ENCODE measurements at regions not wholly inside any gene's neighbourhood (a gene's known extent, or its start where the extent isn't known, plus 50 kb on each side); places are given as distances from the start of the nearest gene placed in this dataset.

DNA sequence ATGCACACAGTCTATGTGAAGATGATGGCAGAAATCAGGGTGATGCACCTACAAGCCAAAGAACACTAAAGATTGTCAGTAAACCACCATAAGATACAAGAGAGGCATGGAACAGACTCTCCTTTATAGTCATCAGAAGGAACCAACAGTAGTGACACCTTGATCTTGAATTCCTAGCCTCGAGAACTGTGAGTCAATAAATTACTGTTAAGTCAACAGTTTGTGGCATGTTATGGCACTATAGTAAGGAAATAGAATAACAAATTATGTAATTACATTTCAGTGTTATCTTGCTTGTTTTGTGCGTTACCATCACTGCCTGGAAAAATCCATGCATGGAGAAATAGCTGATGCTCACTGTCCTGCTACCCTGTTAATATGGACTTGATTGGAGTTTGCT, 110.2 kb upstream of the LRP1B start:
- Mint-ChIP-seq H3K36me3 (ENCODE audit: insufficient read depth, unreplicated experiment) (no peaks in the 10 kb centered on the region), H3K4me3 (ENCODE audit: unreplicated experiment) (no peak overlapping the region), H3K27ac (ENCODE audit: unreplicated experiment) (no peak overlapping the region), H3K27me3 (ENCODE audit: insufficient read depth, unreplicated experiment) (no peaks in the 10 kb centered on the region), H3K9me3 (ENCODE audit: unreplicated experiment) (no peaks in the 10 kb centered on the region), H3K4me1 (ENCODE audit: low read depth, unreplicated experiment) (no peaks in the 10 kb centered on the region)
- BruUV-seq (replicated peaks), result no TSS peak
- H3K36me3 ChIP-seq (ENCODE audit: control insufficient read depth, insufficient read depth, low read length), result no peaks in the 10 kb centered on the region
- H3K4me1 ChIP-seq, result no peaks in the 10 kb centered on the region
- intact Hi-C loops (cut with micrococcal nuclease; ENCODE audit: unreplicated experiment), result no loop called here
- POLR2A ChIA-PET, result no interaction called here
- H3K4me3 ChIP-seq (ENCODE audit: low read depth, low read length), result no peak overlapping the region
- TF ChIP-seq, protein P1, sequence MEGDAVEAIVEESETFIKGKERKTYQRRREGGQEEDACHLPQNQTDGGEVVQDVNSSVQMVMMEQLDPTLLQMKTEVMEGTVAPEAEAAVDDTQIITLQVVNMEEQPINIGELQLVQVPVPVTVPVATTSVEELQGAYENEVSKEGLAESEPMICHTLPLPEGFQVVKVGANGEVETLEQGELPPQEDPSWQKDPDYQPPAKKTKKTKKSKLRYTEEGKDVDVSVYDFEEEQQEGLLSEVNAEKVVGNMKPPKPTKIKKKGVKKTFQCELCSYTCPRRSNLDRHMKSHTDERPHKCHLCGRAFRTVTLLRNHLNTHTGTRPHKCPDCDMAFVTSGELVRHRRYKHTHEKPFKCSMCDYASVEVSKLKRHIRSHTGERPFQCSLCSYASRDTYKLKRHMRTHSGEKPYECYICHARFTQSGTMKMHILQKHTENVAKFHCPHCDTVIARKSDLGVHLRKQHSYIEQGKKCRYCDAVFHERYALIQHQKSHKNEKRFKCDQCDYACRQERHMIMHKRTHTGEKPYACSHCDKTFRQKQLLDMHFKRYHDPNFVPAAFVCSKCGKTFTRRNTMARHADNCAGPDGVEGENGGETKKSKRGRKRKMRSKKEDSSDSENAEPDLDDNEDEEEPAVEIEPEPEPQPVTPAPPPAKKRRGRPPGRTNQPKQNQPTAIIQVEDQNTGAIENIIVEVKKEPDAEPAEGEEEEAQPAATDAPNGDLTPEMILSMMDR (IDR thresholded peaks at IDR 0.05; ENCODE audit: insufficient read depth in 1 of 2, low read depth in 1 of 2, low read length in 1 of 2, severe bottlenecking in 1 of 2, unreplicated experiment in 1 of 2), result no peak
- no peak for DNase-seq
- no peaks in the 10 kb centered on the region for H3K9me3 ChIP-seq
- H3K27me3 ChIP-seq (replicated peaks; ENCODE audit: control insufficient read depth, insufficient read depth, low read length), result no peaks in the 10 kb centered on the region
- CTCF ChIA-PET, result no interaction called here

DNA sequence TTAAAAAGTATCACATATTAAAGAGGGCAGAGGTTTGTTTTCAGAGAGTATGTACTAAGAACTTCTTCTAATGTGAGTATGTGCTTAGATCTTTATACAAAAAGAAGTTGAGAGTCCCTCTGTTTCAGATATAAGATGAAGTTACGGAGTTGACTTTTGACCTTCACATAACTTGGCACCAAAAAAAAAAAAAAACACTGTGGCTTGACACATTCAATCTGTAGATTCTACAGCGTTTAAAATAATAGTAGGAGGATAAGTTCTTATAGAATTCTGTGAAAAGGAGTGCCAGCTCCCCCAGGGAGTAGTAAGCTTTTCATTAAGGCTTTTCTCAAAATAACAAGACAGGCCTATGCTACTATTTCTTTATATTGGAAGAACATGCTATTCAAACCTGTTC, 105.4 kb upstream of the LRP1B start:
- intact Hi-C loops (cut with micrococcal nuclease; ENCODE audit: unreplicated experiment), result no loop called here
- no peaks in the 10 kb centered on the region for H3K27me3 Mint-ChIP-seq (ENCODE audit: insufficient read depth, unreplicated experiment)
- TF ChIP-seq, protein P1 (IDR thresholded peaks at IDR 0.05; ENCODE audit: insufficient read depth in 1 of 2, low read depth in 1 of 2, low read length in 1 of 2, severe bottlenecking in 1 of 2, unreplicated experiment in 1 of 2), result no peak
- no peaks in the 10 kb centered on the region for H3K27me3 ChIP-seq (replicated peaks; ENCODE audit: control insufficient read depth, insufficient read depth, low read length)
- H3K4me1 Mint-ChIP-seq (ENCODE audit: low read depth, unreplicated experiment), result no peaks in the 10 kb centered on the region
- H3K4me3 Mint-ChIP-seq (ENCODE audit: unreplicated experiment), result no peak overlapping the region
- no peaks in the 10 kb centered on the region for H3K9me3 ChIP-seq
- no peaks in the 10 kb centered on the region for H3K9me3 Mint-ChIP-seq (ENCODE audit: unreplicated experiment)
- no peak for DNase-seq
- H3K36me3 ChIP-seq (ENCODE audit: control insufficient read depth, insufficient read depth, low read length), result no peaks in the 10 kb centered on the region
- ChIA-PET CTCF (no interaction called here), POLR2A (no interaction called here)
- H3K4me1 ChIP-seq, result no peaks in the 10 kb centered on the region
- no peak overlapping the region for H3K27ac Mint-ChIP-seq (ENCODE audit: unreplicated experiment)
- no peak overlapping the region for H3K4me3 ChIP-seq (ENCODE audit: low read depth, low read length)
- H3K36me3 Mint-ChIP-seq (ENCODE audit: insufficient read depth, unreplicated experiment), result no peaks in the 10 kb centered on the region
- BruUV-seq (replicated peaks), result no TSS peak

DNA sequence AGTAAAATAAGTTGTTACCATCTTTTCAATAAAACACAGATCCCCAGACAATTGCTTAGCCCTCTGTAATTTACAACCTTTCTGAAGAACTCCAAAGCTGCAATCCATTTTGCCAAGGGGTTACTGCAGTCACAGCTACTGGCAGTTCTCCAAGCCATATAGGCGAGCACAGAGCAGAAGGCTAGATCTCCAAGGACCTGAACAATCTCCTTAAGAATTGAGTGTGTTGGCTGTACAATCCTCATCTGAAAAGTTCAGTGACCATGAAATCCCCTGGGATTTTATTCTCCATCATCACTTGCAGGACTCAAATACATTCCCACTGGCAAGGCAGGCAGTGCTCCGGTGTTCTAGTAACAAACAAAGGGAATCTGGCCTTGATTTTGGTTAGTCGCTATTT, 103.9 kb upstream of the LRP1B start:
- Mint-ChIP-seq H3K36me3 (ENCODE audit: insufficient read depth, unreplicated experiment) (no peaks in the 10 kb centered on the region), H3K9me3 (ENCODE audit: unreplicated experiment) (no peaks in the 10 kb centered on the region), H3K4me3 (ENCODE audit: unreplicated experiment) (no peak overlapping the region), H3K4me1 (ENCODE audit: low read depth, unreplicated experiment) (no peaks in the 10 kb centered on the region), H3K27me3 (ENCODE audit: insufficient read depth, unreplicated experiment) (no peaks in the 10 kb centered on the region), H3K27ac (ENCODE audit: unreplicated experiment) (no peak overlapping the region)
- Histone ChIP-seq H3K27me3 (replicated peaks; ENCODE audit: control insufficient read depth, insufficient read depth, low read length) (no peaks in the 10 kb centered on the region), H3K9me3 (no peaks in the 10 kb centered on the region), H3K36me3 (ENCODE audit: control insufficient read depth, insufficient read depth, low read length) (no peaks in the 10 kb centered on the region), H3K4me3 (ENCODE audit: low read depth, low read length) (no peak overlapping the region), H3K4me1 (no peaks in the 10 kb centered on the region)
- POLR2A ChIA-PET, result no interaction called here
- TF ChIP-seq, protein P1 (IDR thresholded peaks at IDR 0.05; ENCODE audit: insufficient read depth in 1 of 2, low read depth in 1 of 2, low read length in 1 of 2, severe bottlenecking in 1 of 2, unreplicated experiment in 1 of 2), result no peak
- intact Hi-C loops (cut with micrococcal nuclease; ENCODE audit: unreplicated experiment), result no loop called here
- DNase-seq, result no peak
- no TSS peak for BruUV-seq (replicated peaks)
- CTCF ChIA-PET, result no interaction called here

Measured in Caco-2 (cell line).